Loucy (cell line): ENCODE measurements at regions not wholly inside any gene's neighbourhood (a gene's known extent, or its start where the extent isn't known, plus 50 kb on each side); places are given as distances from the start of the nearest gene placed in this dataset.

ENCODE experiments used
- H2AFZ ChIP-seq: fragments of 200-600 bp; sonication (generic); 2 replicates; pipeline ENCODE4 v1.6.0; 2016; ENCODE audit warnings: antibody characterized with exemption, mild to moderate bottlenecking, low read length, moderate library complexity
- H3F3A ChIP-seq: fragments of 200-600 bp; 2 replicates; pipeline ENCODE4 v1.6.0; 2016; ENCODE audit warnings: antibody characterized with exemption, low read depth, mild to moderate bottlenecking
- H3K27me3 ChIP-seq: fragments of 200-600 bp; sonication (generic); 2 replicates; pipeline ENCODE4 v1.6.1; 2014; ENCODE audit warnings: low read length, mild to moderate bottlenecking; ENCODE audit not compliant: insufficient read depth, poor library complexity, severe bottlenecking
- H3K36me3 ChIP-seq: fragments of 200-600 bp; sonication (generic); 2 replicates; pipeline ENCODE4 v1.6.1; 2016; ENCODE audit warnings: low read length; ENCODE audit not compliant: insufficient read depth
- H3K4me1 ChIP-seq: fragments of 200-600 bp; sonication (generic); 2 replicates; pipeline ENCODE4 v1.5.1; 2014; ENCODE audit warnings: low read length, mild to moderate bottlenecking; ENCODE audit not compliant: insufficient read depth, poor library complexity, severe bottlenecking
- H3K4me2 ChIP-seq: fragments of 200-600 bp; sonication (generic); 2 replicates; pipeline ENCODE4 v1.6.0; 2014; ENCODE audit warnings: antibody characterized with exemption, low read length, low read depth, mild to moderate bottlenecking; ENCODE audit not compliant: poor library complexity, severe bottlenecking
- H3K4me3 ChIP-seq: fragments of 200-600 bp; sonication (generic); 2 replicates; pipeline ENCODE4 v1.5.1; 2014; ENCODE audit warnings: low read length, mild to moderate bottlenecking, mixed read lengths; ENCODE audit not compliant: poor library complexity, severe bottlenecking
- H3K79me2 ChIP-seq: fragments of 200-600 bp; sonication (generic); 2 replicates; pipeline ENCODE4 v1.6.1; 2014; ENCODE audit warnings: low read length; ENCODE audit not compliant: insufficient read depth
- H3K9ac ChIP-seq: fragments of 200-600 bp; sonication (generic); 2 replicates; pipeline ENCODE4 v1.6.0; 2014; ENCODE audit warnings: mild to moderate bottlenecking, low read depth, low read length, moderate library complexity; ENCODE audit not compliant: poor library complexity, severe bottlenecking
- H3K9me2 ChIP-seq: fragments of 200-600 bp; sonication (generic); replicated peaks from 2 replicates; pipeline ENCODE4 v1.6.1; 2016; ENCODE audit warnings: low read depth, low read length, mixed read lengths
- H3K9me3 ChIP-seq: fragments of 200-600 bp; sonication (generic); 2 replicates; pipeline ENCODE4 v1.6.1; 2014; ENCODE audit warnings: mild to moderate bottlenecking, antibody characterized with exemption, low read length, low read depth; ENCODE audit not compliant: insufficient read depth
- H4K20me1 ChIP-seq: fragments of 200-600 bp; sonication (generic); 2 replicates; pipeline ENCODE4 v1.6.0; 2014; ENCODE audit warnings: antibody characterized with exemption, low read length, mild to moderate bottlenecking; ENCODE audit not compliant: insufficient read depth, poor library complexity, severe bottlenecking
- CTCF ChIP-seq: fragments of 200-600 bp; sonication (generic); conservative IDR thresholded peaks from 2 replicates; pipeline ENCODE4 v1.5.1; 2014; ENCODE audit warnings: mild to moderate bottlenecking, antibody characterized with exemption, low read length
- EZH2phosphoT487 ChIP-seq: fragments of 200-600 bp; IDR thresholded peaks from 2 replicates; pipeline ENCODE4 v1.6.1; 2018; ENCODE audit warnings: antibody characterized with exemption, mild to moderate bottlenecking, moderate library complexity, borderline replicate concordance

GRCh38 chr21:41638201-41638790 lies 128.6 kb downstream of the RIPK4 start:
- H3K4me1 ChIP-seq, result no peaks in the 10 kb centered on the region
- no peaks in the 10 kb centered on the region for H4K20me1 ChIP-seq
- no peaks in the 10 kb centered on the region for H3F3A ChIP-seq
- TF ChIP-seq EZH2phosphoT487 (no peak), CTCF (no peak)
- H3K9me3 ChIP-seq, result no peaks in the 10 kb centered on the region
- no peaks in the 10 kb centered on the region for H3K36me3 ChIP-seq
- no peak overlapping the region for H3K4me2 ChIP-seq
- no peak overlapping the region for H3K9ac ChIP-seq
- H3K79me2 ChIP-seq, result no peaks in the 10 kb centered on the region
- H2AFZ ChIP-seq, result no peak overlapping the region
- H3K27me3 ChIP-seq, result no peaks in the 10 kb centered on the region
- H3K4me3 ChIP-seq, result no peak overlapping the region
- no peaks in the 10 kb centered on the region for H3K9me2 ChIP-seq

- H3K79me2 ChIP-seq, result no peaks in the 10 kb centered on the region
- no peak overlapping the region for H3K4me2 ChIP-seq
- TF ChIP-seq EZH2phosphoT487, result no peak
- TF ChIP-seq CTCF, result no peak
- H3K9me2 ChIP-seq, result no peaks in the 10 kb centered on the region
- H3K4me1 ChIP-seq, result no peaks in the 10 kb centered on the region
- no peaks in the 10 kb centered on the region for H3K36me3 ChIP-seq
- no peaks in the 10 kb centered on the region for H4K20me1 ChIP-seq
- H3K27me3 ChIP-seq, result no peaks in the 10 kb centered on the region
- no peak overlapping the region for H3K9ac ChIP-seq
- no peaks in the 10 kb centered on the region for H3K9me3 ChIP-seq
- no peak overlapping the region for H3K4me3 ChIP-seq
- no peak overlapping the region for H2AFZ ChIP-seq
- H3F3A ChIP-seq, result no peaks in the 10 kb centered on the region
Observed at GRCh38 chr21:41636636-41637630, 129.0 kb upstream of the TMPRSS2 start.

- no peak overlapping the region for H3K9ac ChIP-seq
- no peak for TF ChIP-seq CTCF
- no peak for TF ChIP-seq EZH2phosphoT487
- no peaks in the 10 kb centered on the region for H3K9me2 ChIP-seq
- H3K27me3 ChIP-seq, result no peaks in the 10 kb centered on the region
- H3K9me3 ChIP-seq, result no peaks in the 10 kb centered on the region
- no peaks in the 10 kb centered on the region for H3F3A ChIP-seq
- no peaks in the 10 kb centered on the region for H4K20me1 ChIP-seq
- no peaks in the 10 kb centered on the region for H3K36me3 ChIP-seq
- no peaks in the 10 kb centered on the region for H3K79me2 ChIP-seq
- H3K4me1 ChIP-seq, result no peaks in the 10 kb centered on the region
- no peak overlapping the region for H2AFZ ChIP-seq
- H3K4me2 ChIP-seq, result no peak overlapping the region
- H3K4me3 ChIP-seq, result no peak overlapping the region
Observed at GRCh38 chr21:41635874-41636273, 127.9 kb upstream of the TMPRSS2 start.
